ENCODE measurements at regions not wholly inside any gene's neighbourhood (a gene's known extent, or its start where the extent isn't known, plus 50 kb on each side); places are given as distances from the start of the nearest gene placed in this dataset.
A peak's percentile ranks its signal among the peaks of the same experiment; 100 is the strongest.

DNA sequence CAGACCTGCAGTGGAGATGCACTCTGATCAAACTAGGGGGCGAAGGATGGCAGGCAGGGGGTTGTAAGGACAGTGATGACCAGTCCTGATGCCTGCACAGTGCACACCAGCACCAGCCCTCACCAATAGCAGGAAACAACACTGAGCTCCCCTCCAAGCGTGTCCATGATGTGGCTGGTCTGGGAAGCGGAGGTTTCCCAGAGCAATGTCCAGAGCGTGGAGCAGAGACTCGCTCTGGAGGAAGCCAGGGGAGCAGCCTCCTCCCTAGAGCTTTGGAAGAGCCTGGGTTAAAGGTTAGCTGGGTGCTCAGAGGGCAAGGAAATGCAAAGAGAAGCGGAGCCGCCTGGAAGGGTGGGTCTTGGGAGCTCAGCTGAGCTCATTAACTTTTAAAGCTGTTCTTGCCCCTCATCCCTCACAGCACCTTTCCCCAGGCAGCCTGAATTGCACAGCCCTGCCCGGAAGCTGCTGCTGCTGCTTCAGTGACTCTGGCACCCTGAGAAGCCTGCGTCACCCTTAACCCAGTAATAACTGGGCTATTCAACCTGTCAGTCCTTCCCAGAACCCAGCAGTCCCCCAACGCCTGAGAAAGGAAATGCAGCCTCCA lies 162.2 kb upstream of the RAB4A start (continued):
- TF ChIP-seq, protein P1, sequence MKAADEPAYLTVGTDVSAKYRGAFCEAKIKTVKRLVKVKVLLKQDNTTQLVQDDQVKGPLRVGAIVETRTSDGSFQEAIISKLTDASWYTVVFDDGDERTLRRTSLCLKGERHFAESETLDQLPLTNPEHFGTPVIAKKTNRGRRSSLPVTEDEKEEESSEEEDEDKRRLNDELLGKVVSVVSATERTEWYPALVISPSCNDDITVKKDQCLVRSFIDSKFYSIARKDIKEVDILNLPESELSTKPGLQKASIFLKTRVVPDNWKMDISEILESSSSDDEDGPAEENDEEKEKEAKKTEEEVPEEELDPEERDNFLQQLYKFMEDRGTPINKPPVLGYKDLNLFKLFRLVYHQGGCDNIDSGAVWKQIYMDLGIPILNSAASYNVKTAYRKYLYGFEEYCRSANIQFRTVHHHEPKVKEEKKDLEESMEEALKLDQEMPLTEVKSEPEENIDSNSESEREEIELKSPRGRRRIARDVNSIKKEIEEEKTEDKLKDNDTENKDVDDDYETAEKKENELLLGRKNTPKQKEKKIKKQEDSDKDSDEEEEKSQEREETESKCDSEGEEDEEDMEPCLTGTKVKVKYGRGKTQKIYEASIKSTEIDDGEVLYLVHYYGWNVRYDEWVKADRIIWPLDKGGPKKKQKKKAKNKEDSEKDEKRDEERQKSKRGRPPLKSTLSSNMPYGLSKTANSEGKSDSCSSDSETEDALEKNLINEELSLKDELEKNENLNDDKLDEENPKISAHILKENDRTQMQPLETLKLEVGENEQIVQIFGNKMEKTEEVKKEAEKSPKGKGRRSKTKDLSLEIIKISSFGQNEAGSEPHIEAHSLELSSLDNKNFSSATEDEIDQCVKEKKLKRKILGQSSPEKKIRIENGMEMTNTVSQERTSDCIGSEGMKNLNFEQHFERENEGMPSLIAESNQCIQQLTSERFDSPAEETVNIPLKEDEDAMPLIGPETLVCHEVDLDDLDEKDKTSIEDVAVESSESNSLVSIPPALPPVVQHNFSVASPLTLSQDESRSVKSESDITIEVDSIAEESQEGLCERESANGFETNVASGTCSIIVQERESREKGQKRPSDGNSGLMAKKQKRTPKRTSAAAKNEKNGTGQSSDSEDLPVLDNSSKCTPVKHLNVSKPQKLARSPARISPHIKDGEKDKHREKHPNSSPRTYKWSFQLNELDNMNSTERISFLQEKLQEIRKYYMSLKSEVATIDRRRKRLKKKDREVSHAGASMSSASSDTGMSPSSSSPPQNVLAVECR (CRISPR knock-in tag; IDR thresholded peaks at IDR 0.05; ENCODE audit: borderline replicate concordance) = 0 out of 2 replicates have a peak, but pooled peaks have one; percentile 50
- TF ChIP-seq POLR2AphosphoS5 (IDR thresholded peaks at IDR 0.05; ENCODE audit: low read depth, low read length) (peak; percentile 24; the same call in 1 of the 2 replicates), MTA1 (CRISPR knock-in tag; IDR thresholded peaks at IDR 0.05; ENCODE audit: borderline replicate concordance) (peak; percentile 66; the same call in 1 of the 2 replicates), TEAD2 (CRISPR knock-in tag; IDR thresholded peaks at IDR 0.05) (no peak), NBN (conservative IDR thresholded peaks at IDR 0.05) (no peak), ZMYM3 (CRISPR knock-in tag; IDR thresholded peaks at IDR 0.05) (peak; percentile 81), ZBTB20 (CRISPR knock-in tag; IDR thresholded peaks at IDR 0.05; ENCODE audit: borderline replicate concordance, low read depth) (peak; percentile 50; the same call in 1 of the 2 replicates), ZNF556 (CRISPR knock-in tag; IDR thresholded peaks at IDR 0.05; ENCODE audit: borderline replicate concordance) (peak; percentile 25; the same call in 1 of the 2 replicates), ZNF652 (CRISPR knock-in tag; IDR thresholded peaks at IDR 0.05; ENCODE audit: borderline replicate concordance, low read depth) (peak; percentile 72; the same call in 1 of the 2 replicates), HNF4A (CRISPR knock-in tag; IDR thresholded peaks at IDR 0.05) (peak; percentile 74), FOXA3 (CRISPR knock-in tag; IDR thresholded peaks at IDR 0.05) (peak; percentile 17; the same call in 1 of the 2 replicates), SALL2 (CRISPR knock-in tag; IDR thresholded peaks at IDR 0.05) (no peak), ZNF766 (CRISPR knock-in tag; IDR thresholded peaks at IDR 0.05; ENCODE audit: borderline replicate concordance) (0 out of 2 replicates have a peak, but pooled peaks have one; percentile 42)
- TF ChIP-seq, protein P2, sequence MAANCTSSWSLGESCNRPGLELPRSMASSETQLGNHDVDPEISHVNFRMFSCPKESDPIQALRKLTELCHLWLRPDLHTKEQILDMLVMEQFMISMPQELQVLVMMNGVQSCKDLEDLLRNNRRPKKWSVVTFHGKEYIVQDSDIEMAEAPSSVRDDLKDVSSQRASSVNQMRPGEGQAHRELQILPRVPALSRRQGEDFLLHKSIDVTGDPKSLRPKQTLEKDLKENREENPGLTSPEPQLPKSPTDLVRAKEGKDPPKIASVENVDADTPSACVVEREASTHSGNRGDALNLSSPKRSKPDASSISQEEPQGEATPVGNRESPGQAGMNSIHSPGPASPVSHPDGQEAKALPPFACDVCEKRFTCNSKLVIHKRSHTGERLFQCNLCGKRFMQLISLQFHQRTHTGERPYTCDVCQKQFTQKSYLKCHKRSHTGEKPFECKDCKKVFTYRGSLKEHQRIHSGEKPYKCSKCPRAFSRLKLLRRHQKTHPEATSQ (CRISPR knock-in tag; IDR thresholded peaks at IDR 0.05; ENCODE audit: borderline replicate concordance) = no peak; the same call in 1 of the 2 replicates
- TF ChIP-seq, protein P3, sequence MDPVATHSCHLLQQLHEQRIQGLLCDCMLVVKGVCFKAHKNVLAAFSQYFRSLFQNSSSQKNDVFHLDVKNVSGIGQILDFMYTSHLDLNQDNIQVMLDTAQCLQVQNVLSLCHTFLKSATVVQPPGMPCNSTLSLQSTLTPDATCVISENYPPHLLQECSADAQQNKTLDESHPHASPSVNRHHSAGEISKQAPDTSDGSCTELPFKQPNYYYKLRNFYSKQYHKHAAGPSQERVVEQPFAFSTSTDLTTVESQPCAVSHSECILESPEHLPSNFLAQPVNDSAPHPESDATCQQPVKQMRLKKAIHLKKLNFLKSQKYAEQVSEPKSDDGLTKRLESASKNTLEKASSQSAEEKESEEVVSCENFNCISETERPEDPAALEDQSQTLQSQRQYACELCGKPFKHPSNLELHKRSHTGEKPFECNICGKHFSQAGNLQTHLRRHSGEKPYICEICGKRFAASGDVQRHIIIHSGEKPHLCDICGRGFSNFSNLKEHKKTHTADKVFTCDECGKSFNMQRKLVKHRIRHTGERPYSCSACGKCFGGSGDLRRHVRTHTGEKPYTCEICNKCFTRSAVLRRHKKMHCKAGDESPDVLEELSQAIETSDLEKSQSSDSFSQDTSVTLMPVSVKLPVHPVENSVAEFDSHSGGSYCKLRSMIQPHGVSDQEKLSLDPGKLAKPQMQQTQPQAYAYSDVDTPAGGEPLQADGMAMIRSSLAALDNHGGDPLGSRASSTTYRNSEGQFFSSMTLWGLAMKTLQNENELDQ (CRISPR knock-in tag; IDR thresholded peaks at IDR 0.05; ENCODE audit: borderline replicate concordance) = no peak
- TF ChIP-seq, protein P4, sequence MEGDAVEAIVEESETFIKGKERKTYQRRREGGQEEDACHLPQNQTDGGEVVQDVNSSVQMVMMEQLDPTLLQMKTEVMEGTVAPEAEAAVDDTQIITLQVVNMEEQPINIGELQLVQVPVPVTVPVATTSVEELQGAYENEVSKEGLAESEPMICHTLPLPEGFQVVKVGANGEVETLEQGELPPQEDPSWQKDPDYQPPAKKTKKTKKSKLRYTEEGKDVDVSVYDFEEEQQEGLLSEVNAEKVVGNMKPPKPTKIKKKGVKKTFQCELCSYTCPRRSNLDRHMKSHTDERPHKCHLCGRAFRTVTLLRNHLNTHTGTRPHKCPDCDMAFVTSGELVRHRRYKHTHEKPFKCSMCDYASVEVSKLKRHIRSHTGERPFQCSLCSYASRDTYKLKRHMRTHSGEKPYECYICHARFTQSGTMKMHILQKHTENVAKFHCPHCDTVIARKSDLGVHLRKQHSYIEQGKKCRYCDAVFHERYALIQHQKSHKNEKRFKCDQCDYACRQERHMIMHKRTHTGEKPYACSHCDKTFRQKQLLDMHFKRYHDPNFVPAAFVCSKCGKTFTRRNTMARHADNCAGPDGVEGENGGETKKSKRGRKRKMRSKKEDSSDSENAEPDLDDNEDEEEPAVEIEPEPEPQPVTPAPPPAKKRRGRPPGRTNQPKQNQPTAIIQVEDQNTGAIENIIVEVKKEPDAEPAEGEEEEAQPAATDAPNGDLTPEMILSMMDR (CRISPR knock-in tag; IDR thresholded peaks at IDR 0.05) = peak; percentile 19; the same call in 1 of the 2 replicates
- TF ChIP-seq, protein P5, sequence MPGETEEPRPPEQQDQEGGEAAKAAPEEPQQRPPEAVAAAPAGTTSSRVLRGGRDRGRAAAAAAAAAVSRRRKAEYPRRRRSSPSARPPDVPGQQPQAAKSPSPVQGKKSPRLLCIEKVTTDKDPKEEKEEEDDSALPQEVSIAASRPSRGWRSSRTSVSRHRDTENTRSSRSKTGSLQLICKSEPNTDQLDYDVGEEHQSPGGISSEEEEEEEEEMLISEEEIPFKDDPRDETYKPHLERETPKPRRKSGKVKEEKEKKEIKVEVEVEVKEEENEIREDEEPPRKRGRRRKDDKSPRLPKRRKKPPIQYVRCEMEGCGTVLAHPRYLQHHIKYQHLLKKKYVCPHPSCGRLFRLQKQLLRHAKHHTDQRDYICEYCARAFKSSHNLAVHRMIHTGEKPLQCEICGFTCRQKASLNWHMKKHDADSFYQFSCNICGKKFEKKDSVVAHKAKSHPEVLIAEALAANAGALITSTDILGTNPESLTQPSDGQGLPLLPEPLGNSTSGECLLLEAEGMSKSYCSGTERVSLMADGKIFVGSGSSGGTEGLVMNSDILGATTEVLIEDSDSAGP (CRISPR knock-in tag; IDR thresholded peaks at IDR 0.05; ENCODE audit: borderline replicate concordance) = peak; percentile 67; the same call in 1 of the 2 replicates

All from HepG2 (cell line).